ENCODE measurements at regions not wholly inside any gene's neighbourhood (a gene's known extent, or its start where the extent isn't known, plus 50 kb on each side); places are given as distances from the start of the nearest gene placed in this dataset.
A peak's percentile ranks its signal among the peaks of the same experiment; 100 is the strongest.

DNA sequence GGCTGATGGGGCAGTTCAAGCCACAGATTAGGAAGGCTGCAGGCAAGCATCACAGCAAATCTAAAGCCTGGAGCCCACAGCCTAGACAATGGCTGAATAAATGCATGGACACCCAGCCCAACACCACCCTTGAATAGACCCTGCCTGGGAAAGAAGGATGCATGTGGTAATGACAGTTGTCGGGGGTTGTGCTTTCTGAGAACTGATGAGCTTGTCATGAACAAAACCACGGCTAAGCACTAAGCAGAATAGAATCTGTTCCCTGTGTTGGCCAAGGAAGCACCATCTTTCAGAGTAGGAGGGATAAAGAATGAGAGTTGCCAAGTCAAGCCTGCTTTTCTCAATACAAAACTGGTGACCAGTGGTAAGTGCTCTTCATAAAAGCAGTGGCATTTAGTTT lies 66.1 kb upstream of the JCAD start:
- peaks cover 0 to 11% of the 10 kb centered on the region in 2 donors for H3K4me1 ChIP-seq (replicated peaks in 1 of 2)
- WGBS, 10 experiments = 0 to 43% (median 23%) methylated on average over 1 to 2 of the region's 2 CpGs; no CpG with 5 or more reads in 6 of the 10 experiments
- in situ Hi-C loops (cut with MboI; ENCODE audit: low pct_unique_long_range_greater_than_20kb in 2 of 9, low sequenced_read_pairs in 9 of 9, unreplicated experiment in 9 of 9) = no loop called here
- no peak overlapping the region for H3K4me3 ChIP-seq
- peak in 6 of 8 experiments; percentile 25 to 57 (median 38) for ATAC-seq (replicated peaks in 6 of 8)
- no peak overlapping the region for H3K27ac ChIP-seq

GRCh38 chr10:30124704-30125103 lies 65.3 kb upstream of the JCAD start:
- Histone ChIP-seq H3K27ac (no peak overlapping the region), H3K4me3 (no peak overlapping the region), H3K4me1 (replicated peaks in 1 of 2) (peaks cover 0 to 11% of the 10 kb centered on the region in 2 donors)
- no peak for ATAC-seq (replicated peaks in 6 of 8)
- in situ Hi-C loops (cut with MboI; ENCODE audit: low pct_unique_long_range_greater_than_20kb in 2 of 9, low sequenced_read_pairs in 9 of 9, unreplicated experiment in 9 of 9) = no loop called here
- WGBS, 10 experiments = 65 to 100% (median 95%) methylated on average over 2 to 6 of the region's 6 CpGs; no CpG with 5 or more reads in 1 of the 10 experiments

DNA sequence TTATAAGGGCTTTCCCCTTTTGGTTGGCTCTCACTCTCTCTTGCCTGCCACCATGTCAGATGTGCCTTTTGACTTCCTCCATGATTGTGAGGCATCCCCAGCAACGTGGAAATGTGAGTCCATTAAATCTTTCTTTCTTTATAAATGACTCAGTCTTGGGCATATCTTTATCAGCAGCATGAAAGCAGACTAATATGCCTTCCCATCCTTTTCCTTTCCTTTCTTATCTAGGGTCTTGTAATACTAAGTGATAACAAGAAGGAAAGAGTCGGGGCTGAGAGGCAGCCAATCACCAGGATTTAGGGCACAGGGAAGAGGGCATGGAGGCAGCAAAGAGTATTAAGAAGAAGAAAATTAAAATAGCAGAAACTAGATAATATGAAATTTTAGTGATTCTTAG lies 62.0 kb upstream of the JCAD start:
- ATAC-seq (replicated peaks in 6 of 8) = no peak
- no peak overlapping the region for H3K27ac ChIP-seq
- H3K4me3 ChIP-seq = no peak overlapping the region
- 42 to 100% (median 85%) methylated on average over 1 to 2 of the region's 2 CpGs; no CpG with 5 or more reads in 3 of the 10 experiments for WGBS, 10 experiments
- in situ Hi-C loops (cut with MboI; ENCODE audit: low pct_unique_long_range_greater_than_20kb in 2 of 9, low sequenced_read_pairs in 9 of 9, unreplicated experiment in 9 of 9) = no loop called here
- H3K4me1 ChIP-seq (replicated peaks in 1 of 2) = peaks cover 0 to 13% of the 10 kb centered on the region in 2 donors

DNA sequence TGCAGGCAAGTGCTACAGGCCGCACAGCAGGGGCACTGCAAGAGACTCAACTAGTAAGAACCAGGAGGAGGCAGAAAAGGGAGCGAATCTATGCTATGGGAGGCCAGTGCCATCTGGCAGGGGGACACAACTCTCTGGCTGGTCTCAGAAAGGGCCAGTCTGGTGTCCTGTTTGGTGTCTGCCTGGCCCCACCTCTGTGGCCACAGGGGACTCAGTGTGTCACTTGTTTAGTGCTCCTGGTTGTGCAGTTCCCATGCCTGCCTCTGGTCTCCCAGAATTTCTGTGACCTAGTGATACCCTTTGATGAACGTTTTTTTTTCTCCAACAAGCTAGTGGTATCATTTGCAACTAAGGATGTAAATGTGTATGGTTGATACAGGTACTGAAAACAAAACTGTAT lies 59.2 kb upstream of the JCAD start:
- WGBS, 10 experiments = 50 to 100% (median 66%) methylated on average over 1 to 2 of the region's 3 CpGs; no CpG with 5 or more reads in 4 of the 10 experiments
- ATAC-seq (replicated peaks in 6 of 8) = peak in 2 of 8 experiments; percentile 17 to 20
- in situ Hi-C loops (cut with MboI; ENCODE audit: low pct_unique_long_range_greater_than_20kb in 2 of 9, low sequenced_read_pairs in 9 of 9, unreplicated experiment in 9 of 9) = no loop called here
- Histone ChIP-seq H3K4me3 (no peak overlapping the region), H3K27ac (no peak overlapping the region), H3K4me1 (replicated peaks in 1 of 2) (peaks cover 21 to 23% of the 10 kb centered on the region in 2 donors)

DNA sequence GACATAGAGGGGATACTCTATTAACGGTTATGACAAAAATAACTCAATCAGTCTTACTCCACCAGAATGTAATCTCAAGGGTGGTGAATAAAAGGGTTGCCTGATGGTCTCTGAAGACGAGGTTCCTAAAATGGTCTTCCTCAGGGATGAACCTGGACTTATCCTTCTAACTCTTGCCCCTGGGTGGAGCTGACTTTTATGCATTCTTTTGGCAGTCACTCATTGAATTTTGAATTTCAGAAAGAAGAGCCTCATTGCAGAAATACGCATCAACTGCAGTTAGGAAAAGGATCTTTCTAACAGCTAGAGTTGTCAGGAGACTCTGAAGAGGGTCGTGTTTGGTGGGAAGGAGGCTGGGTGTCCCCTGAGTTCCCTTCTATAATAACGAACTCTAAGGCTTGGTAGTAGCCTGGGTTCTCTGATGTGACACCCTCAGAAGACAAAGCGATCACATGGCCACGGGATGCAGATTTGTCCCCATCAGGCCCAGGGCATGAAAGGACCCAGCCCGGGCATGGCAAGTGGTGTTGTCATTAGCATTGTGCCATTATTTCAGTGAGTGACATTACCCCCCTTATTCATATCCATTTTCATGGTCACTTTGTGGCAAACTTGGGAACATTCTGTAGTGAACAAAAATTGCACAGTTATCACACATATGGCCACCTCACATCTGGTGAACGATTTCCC lies 58.6 kb upstream of the JCAD start:
- WGBS, 10 experiments = 20 to 100% (median 81%) methylated on average over 2 to 8 of the region's 9 CpGs
- peak in 3 of 8 experiments; percentile 53 to 87 (median 79) for ATAC-seq (replicated peaks in 6 of 8)
- H3K4me1 ChIP-seq (replicated peaks in 1 of 2) = peaks cover 22 to 23% of the 10 kb centered on the region in 2 donors
- in situ Hi-C loops (cut with MboI; ENCODE audit: low pct_unique_long_range_greater_than_20kb in 2 of 9, low sequenced_read_pairs in 9 of 9, unreplicated experiment in 9 of 9) = no loop called here
- H3K27ac ChIP-seq = no peak overlapping the region
- H3K4me3 ChIP-seq = no peak overlapping the region

DNA sequence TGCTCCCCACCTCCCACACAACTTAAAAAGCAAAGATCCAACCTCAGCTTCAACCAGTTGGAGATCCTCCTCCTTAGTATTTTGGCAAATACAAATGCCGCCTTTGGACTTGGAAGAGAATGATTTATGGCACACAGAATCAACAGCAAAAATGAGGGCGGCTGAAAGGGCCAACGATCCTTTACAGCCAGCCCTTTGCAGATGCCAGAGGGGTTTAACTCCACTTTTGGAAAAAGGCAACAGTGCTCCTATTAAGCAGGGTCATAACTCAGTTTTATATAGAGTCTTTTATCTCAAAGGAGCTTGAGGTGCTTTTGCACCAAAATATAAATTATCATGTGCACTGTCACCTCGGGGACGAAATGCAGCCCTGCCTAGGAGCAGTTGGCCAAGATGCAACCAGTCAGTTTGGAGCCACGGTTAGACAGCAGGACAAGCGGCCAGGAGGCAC lies 56.7 kb upstream of the JCAD start:
- in situ Hi-C loops (cut with MboI; ENCODE audit: low pct_unique_long_range_greater_than_20kb in 2 of 9, low sequenced_read_pairs in 9 of 9, unreplicated experiment in 9 of 9) = no loop called here
- 6 to 74% (median 45%) methylated on average over 2 to 7 of the region's 7 CpGs; no CpG with 5 or more reads in 1 of the 10 experiments for WGBS, 10 experiments
- peaks cover 22 to 23% of the 10 kb centered on the region in 2 donors for H3K4me1 ChIP-seq (replicated peaks in 1 of 2)
- no peak for ATAC-seq (replicated peaks in 6 of 8)
- H3K27ac ChIP-seq = no peak overlapping the region
- no peak overlapping the region for H3K4me3 ChIP-seq

GRCh38 chr10:30115626-30115940 lies 56.2 kb upstream of the JCAD start:
- peak overlapping the region; percentile 13 to 81 for H3K27ac ChIP-seq
- WGBS, 10 experiments = 20 to 100% (median 44%) methylated on average over 2 to 5 of the region's 6 CpGs; no CpG with 5 or more reads in 1 of the 10 experiments
- H3K4me1 ChIP-seq (replicated peaks in 1 of 2) = peaks cover 22 to 23% of the 10 kb centered on the region in 2 donors
- peak in 4 of 8 experiments; percentile 6 to 21 (median 11) for ATAC-seq (replicated peaks in 6 of 8)
- H3K4me3 ChIP-seq = peak overlapping the region; percentile 25 to 44 (median 36)
- in situ Hi-C loops (cut with MboI; ENCODE audit: low pct_unique_long_range_greater_than_20kb in 2 of 9, low sequenced_read_pairs in 9 of 9, unreplicated experiment in 9 of 9) = no loop called here

GRCh38 chr10:30114881-30115625 lies 55.7 kb upstream of the JCAD start:
- Histone ChIP-seq H3K4me1 (replicated peaks in 1 of 2) (peaks cover 22 to 23% of the 10 kb centered on the region in 2 donors), H3K4me3 (peak overlapping the region; percentile 25 to 44 (median 36)), H3K27ac (peak overlapping the region; percentile 16 to 81)
- WGBS, 10 experiments = 5 to 63% (median 14%) methylated on average over 1 to 12 of the region's 13 CpGs
- in situ Hi-C loops (cut with MboI; ENCODE audit: low pct_unique_long_range_greater_than_20kb in 2 of 9, low sequenced_read_pairs in 9 of 9, unreplicated experiment in 9 of 9) = no loop called here
- ATAC-seq (replicated peaks in 6 of 8) = peak in 6 of 8 experiments; percentile 14 to 93 (median 88)

GRCh38 chr10:30114401-30114800 lies 55.0 kb upstream of the JCAD start:
- in situ Hi-C loops (cut with MboI; ENCODE audit: low pct_unique_long_range_greater_than_20kb in 2 of 9, low sequenced_read_pairs in 9 of 9, unreplicated experiment in 9 of 9) = no loop called here
- 82 to 100% (median 100%) methylated on average over 1 of the region's 1 CpG; no CpG with 5 or more reads in 1 of the 10 experiments for WGBS, 10 experiments
- peak overlapping the region in 2 of 5 donors; percentile 36 to 44 for H3K4me3 ChIP-seq
- H3K4me1 ChIP-seq (replicated peaks in 1 of 2) = peaks cover 22 to 23% of the 10 kb centered on the region in 2 donors
- ATAC-seq (replicated peaks in 6 of 8) = no peak
- no peak overlapping the region for H3K27ac ChIP-seq

GRCh38 chr10:30111340-30112022 lies 52.1 kb upstream of the JCAD start:
- Histone ChIP-seq H3K27ac (no peak overlapping the region), H3K4me3 (no peak overlapping the region), H3K4me1 (replicated peaks in 1 of 2) (peaks cover 22 to 23% of the 10 kb centered on the region in 2 donors)
- in situ Hi-C loops (cut with MboI; ENCODE audit: low pct_unique_long_range_greater_than_20kb in 2 of 9, low sequenced_read_pairs in 9 of 9, unreplicated experiment in 9 of 9) = no loop called here
- ATAC-seq (replicated peaks in 6 of 8) = peak in 2 of 8 experiments; percentile 34 to 46
- WGBS, 10 experiments = 0 to 98% (median 88%) methylated on average over 2 to 4 of the region's 4 CpGs
